HG02973 (cell line): ENCODE measurements at regions not wholly inside any gene's neighbourhood (a gene's known extent, or its start where the extent isn't known, plus 50 kb on each side); places are given as distances from the start of the nearest gene placed in this dataset.
A peak's percentile ranks its signal among the peaks of the same experiment; 100 is the strongest.
"Not testable (repeated sequence)": the region's sequence is repeated elsewhere in the genome, so short reads cannot be mapped to it uniquely, and the experiment has no call there.

Source experiments
- ATAC-seq: cut with Tn5 transposase; IDR thresholded peaks from one replicate; pipeline ENCODE4 v1.9.1; 2021; ENCODE audit warnings: moderate library complexity; ENCODE audit not compliant: unreplicated experiment

GRCh38 chr4:134753390-134753789 is 551.8 kb upstream of the PABPC4L start:
- ATAC-seq = no peak

GRCh38 chr4:134747108-134747805 is 545.7 kb upstream of the PABPC4L start:
- no peak for ATAC-seq

- peak; percentile 62 for ATAC-seq
These were observed 538.7 kb upstream of the PABPC4L start for GRCh38 chr4:134740290-134740689.

- no peak for ATAC-seq
These were observed 534.3 kb upstream of the PABPC4L start for GRCh38 chr4:134735901-134736300.

GRCh38 chr4:134727696-134728095 is 526.1 kb upstream of the PABPC4L start:
- no peak for ATAC-seq

GRCh38 chr4:134722306-134722705 is 520.7 kb upstream of the PABPC4L start:
- ATAC-seq = no peak

- no peak for ATAC-seq
These were observed 518.4 kb upstream of the PABPC4L start for GRCh38 chr4:134720030-134720429.

GRCh38 chr4:134708616-134709015 is 507.0 kb upstream of the PABPC4L start:
- no peak for ATAC-seq

- ATAC-seq = no peak
These were observed 506.4 kb upstream of the PABPC4L start for GRCh38 chr4:134708026-134708425.

GRCh38 chr4:134702374-134702773 is 500.8 kb upstream of the PABPC4L start:
- ATAC-seq = no peak

GRCh38 chr4:134700251-134700650 is 498.7 kb upstream of the PABPC4L start:
- ATAC-seq = no peak

GRCh38 chr4:134698831-134699230 is 497.2 kb upstream of the PABPC4L start:
- ATAC-seq = not testable (repeated sequence)

- ATAC-seq = no peak
These were observed 493.8 kb upstream of the PABPC4L start for GRCh38 chr4:134695433-134695832.

- ATAC-seq = no peak
These were observed 490.3 kb upstream of the PABPC4L start for GRCh38 chr4:134691915-134692314.

- ATAC-seq = no peak
These were observed 486.3 kb upstream of the PABPC4L start for GRCh38 chr4:134687646-134688628.

- no peak for ATAC-seq
These were observed 475.7 kb upstream of the PABPC4L start for GRCh38 chr4:134677209-134677814.

GRCh38 chr4:134668237-134668636 is 466.6 kb upstream of the PABPC4L start:
- ATAC-seq = no peak

GRCh38 chr4:134666640-134667039 is 465.1 kb upstream of the PABPC4L start:
- no peak for ATAC-seq

- no peak for ATAC-seq
These were observed 463.8 kb upstream of the PABPC4L start for GRCh38 chr4:134665429-134665828.

- ATAC-seq = no peak
These were observed 462.2 kb upstream of the PABPC4L start for GRCh38 chr4:134663742-134664141.

GRCh38 chr4:134650461-134650860 is 448.9 kb upstream of the PABPC4L start:
- no peak for ATAC-seq

GRCh38 chr4:134645778-134646177 is 444.2 kb upstream of the PABPC4L start:
- no peak for ATAC-seq
